HG03342 (cell line): ENCODE measurements at regions not wholly inside any gene's neighbourhood (a gene's known extent, or its start where the extent isn't known, plus 50 kb on each side); places are given as distances from the start of the nearest gene placed in this dataset.

ENCODE experiments used
- ATAC-seq: cut with Tn5 transposase; IDR thresholded peaks from one replicate; pipeline ENCODE4 v1.9.1; 2021; ENCODE audit warnings: mild to moderate bottlenecking, moderate library complexity; ENCODE audit not compliant: unreplicated experiment

DNA sequence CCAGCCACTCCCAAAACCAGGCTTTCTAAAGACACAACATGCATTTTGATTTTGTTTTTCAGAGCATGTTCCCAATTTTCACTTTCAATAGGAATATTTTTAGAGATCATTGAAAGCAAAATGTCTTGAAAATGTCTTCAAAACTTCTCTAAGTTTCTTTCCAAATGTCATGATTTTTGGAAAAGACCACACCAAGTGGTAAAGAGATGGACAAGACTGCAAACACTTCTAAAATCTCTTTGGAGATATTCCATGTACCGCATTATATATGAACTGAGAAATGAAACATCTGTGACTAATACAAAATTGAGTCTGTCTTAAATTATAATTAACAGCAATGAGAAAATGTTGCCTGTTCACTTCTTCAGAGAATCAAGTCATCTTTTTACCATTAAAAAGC is 418.0 kb upstream of the PKN2 start:
- no peak for ATAC-seq

GRCh38 chr1:88272216-88272615 is 411.9 kb upstream of the PKN2 start:
- no peak for ATAC-seq

DNA sequence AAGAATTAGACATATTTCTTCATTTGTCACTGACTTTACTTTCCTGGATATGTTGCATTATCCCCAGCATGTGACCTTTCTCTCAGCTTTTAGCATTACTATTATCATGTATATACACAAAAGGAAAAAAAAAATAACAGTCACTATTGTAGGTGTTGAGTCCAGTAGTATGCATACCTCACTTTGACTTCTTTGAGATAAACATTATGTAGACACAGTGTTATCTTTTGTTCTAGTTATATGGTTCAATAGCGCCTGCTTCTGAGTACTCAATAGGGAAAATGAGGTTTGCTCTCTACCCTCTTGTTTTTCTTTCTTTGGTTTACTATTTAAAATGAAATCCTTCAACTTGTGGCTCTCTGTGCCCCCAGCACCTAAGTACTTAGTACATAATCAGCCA is 409.6 kb upstream of the PKN2 start:
- ATAC-seq = no peak

DNA sequence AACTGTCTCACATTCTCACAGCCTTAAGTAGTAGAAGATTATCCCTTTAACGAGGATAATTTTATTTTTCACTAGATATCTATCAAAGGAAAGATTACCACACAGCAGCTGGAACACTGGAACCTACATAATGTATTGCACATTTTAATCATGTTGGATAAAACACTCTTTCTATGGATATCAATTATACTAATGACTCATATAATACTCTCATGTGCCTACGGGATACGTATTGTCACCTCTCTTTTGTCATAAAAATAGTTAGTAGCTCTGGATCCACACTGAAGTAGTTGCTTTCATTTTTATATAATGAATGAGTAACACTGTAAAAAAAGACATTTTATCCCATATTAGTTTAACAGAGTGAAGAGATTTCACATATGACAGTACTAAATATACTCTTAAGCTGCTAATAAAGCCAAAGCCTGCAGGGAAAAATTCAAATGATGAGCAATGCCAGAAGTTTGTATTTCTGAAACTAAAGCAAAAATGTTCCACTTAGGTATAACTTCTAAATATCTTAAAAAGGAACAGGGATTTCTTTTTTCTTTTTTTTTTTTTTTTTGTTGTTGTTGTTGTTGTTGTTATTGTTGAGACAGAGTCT is 408.7 kb upstream of the PKN2 start:
- ATAC-seq = no peak

- no peak for ATAC-seq
Observed at GRCh38 chr1:88276163-88276562, 407.9 kb upstream of the PKN2 start.

- ATAC-seq = no peak
Observed at GRCh38 chr1:88284066-88284465, 400.0 kb upstream of the PKN2 start.

DNA sequence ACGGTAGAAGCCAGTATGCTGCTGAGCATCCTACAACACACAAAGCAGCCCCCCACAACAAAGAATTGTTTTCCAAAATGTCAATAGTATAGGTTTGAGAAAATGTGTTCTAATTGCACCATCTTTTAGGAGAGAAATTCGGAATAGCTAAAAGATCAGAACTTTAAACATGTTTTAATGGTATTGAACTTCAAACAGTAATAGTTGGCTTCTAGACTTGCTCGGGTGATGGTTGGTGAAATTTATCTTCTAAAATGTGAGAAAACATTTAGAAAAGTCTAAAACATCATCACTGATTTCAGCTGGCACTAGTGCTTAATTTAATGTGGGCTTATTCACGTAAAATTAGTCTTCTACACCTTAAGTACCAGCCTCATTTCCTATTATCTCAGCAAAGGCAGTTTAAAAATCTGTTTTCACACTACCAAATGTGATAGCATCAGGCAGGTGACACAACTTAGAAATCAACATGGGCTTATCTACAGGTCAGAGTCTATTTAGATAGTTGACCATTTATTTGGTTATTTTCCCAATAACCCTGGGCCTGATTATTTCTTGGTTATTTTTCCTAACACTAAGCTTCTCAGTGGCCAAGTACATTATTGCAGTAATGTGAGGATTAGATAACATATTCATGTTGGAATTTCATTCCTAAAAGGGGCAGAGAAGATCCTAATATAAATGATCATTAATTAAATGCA is 399.3 kb upstream of the PKN2 start:
- no peak for ATAC-seq

- no peak for ATAC-seq
Observed at GRCh38 chr1:88286716-88287115, 397.4 kb upstream of the PKN2 start.

- ATAC-seq = no peak
Observed at GRCh38 chr1:88288571-88288970, 395.5 kb upstream of the PKN2 start.

DNA sequence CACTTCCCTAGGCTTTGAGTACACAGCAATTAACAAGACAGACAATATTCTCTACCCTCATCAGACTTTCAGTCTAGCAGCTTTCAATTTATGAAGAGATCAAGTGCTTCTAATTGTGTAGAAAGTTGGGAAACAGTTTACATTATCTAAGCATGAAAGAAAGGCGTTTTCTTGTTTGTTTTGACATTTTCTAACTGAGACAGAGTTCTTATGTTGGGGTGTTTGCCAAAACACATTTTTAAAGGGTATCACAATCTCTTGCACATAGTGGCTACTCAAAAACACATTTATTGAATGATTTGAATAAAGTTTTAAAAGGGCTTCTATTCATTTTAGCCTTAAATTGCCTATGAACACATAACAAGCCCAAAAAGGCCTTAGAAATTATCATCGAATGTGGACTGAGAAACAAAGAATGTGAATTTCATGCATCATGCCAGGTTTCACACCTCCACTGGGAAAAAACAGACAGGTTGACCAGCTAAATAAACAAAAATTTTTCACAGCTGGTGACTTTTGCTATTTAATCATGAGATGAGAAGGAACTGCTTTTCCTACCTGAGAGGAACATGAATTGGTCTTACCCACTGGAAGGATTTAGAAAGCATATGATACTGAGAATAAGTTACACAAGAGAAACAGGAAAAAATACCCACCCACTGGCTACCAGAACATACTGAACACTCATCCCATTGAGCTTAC is 394.5 kb upstream of the PKN2 start:
- no peak for ATAC-seq

- ATAC-seq = no peak
Observed at GRCh38 chr1:88291611-88292354, 392.3 kb upstream of the PKN2 start.

DNA sequence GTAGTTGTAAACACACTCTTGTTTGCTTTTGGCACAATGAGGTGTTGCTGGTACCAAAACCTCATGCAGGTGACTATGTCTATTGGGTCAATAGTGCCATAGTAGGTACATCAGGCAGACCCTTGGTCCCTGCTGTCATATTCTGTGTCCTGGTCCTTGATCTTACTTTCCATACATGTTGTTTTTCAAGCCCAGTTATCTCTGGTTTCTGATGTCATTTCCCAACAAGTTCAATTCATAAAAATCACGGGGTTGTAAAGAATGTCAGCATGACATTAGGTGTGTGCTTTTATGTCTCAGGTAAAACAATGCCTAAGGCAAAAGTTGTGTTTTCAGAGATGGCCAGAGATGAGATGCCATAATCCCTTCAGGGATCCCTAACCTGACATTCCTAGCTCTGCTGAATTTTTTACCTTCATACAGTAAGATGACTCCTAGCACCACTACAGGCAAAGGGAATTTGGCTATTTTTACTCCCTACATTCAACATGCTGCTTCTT is 390.3 kb upstream of the PKN2 start:
- ATAC-seq = no peak

GRCh38 chr1:88296227-88296626 is 387.8 kb upstream of the PKN2 start:
- ATAC-seq = no peak

GRCh38 chr1:88296642-88297041 is 387.4 kb upstream of the PKN2 start:
- no peak for ATAC-seq

DNA sequence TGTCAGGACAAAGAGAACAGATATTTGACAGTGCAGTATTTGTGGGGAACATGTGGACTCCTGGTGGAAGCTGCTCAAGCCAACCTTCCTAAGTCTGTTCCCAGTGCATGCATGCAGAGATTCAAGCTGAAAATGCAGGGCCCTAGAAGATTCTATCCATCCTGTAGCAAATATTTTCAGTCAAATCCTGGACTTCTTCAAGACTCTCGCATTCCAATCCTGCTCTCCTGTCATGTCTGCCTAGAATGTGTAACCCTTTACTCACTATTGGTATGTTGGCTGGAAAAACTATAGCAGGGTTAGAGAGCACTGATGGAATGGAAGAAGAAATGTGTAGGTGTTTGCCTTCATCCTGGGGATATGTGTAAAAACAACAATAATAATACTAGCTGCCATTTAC is 385.6 kb upstream of the PKN2 start:
- no peak for ATAC-seq

DNA sequence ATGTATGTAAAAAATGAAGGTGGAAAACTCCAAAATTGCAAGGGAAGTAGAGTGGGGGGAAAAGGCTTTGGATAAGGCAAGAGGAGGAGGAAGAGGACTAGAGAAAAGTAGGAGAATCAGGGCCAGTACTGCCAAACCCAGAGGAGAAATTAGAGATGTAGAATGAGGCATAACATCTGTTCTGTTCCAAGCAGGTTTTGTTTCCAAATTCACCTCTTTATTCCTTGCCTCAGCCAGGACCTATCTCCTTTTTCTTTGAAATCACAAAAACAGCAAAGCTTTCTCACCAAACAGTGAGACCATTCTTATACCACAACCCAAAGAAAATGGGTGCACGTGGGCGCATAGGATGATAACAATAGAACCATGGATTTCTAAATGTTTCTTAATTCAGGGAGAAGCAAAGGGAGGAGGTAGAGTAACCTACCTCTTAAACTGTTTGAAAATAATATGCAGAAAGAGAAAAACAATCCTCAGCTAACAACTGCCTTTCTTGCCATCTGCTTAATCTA is 383.3 kb upstream of the PKN2 start:
- no peak for ATAC-seq

DNA sequence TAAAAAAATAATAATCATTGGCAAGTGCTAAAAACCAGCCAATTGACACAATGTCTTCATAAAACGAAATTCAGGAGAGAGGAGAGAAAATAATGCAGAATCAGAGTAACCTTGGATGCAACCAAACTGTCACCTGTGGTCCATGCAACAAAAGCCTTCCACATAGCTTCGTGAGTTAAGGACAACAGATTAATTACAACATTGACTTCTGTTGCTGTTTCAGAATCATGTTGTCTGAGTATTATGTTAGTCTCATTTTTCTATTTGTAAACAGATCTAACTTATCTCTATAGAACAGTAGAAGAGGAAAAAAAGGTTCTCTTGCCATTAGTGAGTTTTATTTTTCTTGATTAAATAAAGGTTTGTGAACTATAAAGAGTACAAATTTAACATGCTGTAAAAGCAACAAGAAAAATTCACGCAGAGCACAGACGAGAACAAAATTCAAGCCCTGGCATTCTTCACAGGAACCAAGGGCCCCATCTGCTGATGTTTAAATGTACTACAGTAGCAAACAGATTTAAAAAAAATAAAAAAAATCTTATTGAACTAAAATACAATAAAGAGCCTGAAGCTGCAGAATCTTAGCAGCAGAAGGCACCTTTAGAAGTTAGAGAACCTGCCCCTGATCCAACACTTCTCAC is 381.1 kb upstream of the PKN2 start:
- no peak for ATAC-seq

DNA sequence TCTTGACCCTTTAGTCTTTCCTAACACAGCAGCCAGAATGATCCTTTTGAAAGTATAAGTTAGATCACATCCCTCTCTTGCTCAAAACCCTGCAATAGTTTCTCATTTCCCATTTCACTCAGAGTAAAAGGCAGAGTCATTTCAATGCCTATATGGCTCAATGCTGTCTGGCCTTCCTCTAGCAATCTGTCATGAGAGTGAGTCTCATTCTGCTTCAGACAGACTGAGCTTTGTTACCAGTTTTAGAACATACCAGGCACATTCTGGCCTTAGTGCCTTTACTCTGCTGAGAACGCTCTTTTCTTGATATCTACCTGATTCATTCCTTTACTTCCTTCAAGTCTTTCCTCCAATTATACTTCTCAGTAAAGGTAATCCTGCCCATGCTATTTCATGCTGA is 372.8 kb upstream of the PKN2 start:
- no peak for ATAC-seq

- no peak for ATAC-seq
Observed at GRCh38 chr1:88311907-88312306, 372.2 kb upstream of the PKN2 start.

GRCh38 chr1:88317396-88317795 is 366.7 kb upstream of the PKN2 start:
- ATAC-seq = no peak

DNA sequence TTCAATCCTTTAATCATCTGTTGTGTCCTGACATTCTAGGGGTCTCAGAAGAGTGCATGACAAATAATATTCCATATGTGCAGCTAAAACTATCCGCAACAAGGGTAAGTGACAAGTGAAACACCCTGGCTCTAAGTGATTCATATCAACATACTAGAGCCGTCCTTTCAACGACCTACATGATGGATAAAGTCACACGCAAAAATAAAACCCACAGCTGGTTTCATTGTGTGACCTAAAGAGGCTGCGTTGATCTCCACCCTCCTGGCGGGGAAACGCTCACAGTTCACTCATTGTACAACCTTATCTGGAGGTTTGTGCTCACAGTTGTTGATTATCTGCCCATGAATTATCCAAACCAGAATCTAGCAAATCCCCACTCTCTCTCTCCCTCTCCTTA is 365.3 kb upstream of the PKN2 start:
- ATAC-seq = no peak
